Psoas muscle (tissue), 7 donors: ENCODE measurements at regions not wholly inside any gene's neighbourhood (a gene's known extent, or its start where the extent isn't known, plus 50 kb on each side); places are given as distances from the start of the nearest gene placed in this dataset.
"Not testable (repeated sequence)": the region's sequence is repeated elsewhere in the genome, so short reads cannot be mapped to it uniquely, and the experiment has no call there.

Source experiments
- ATAC-seq, 4 donors: fragments of 200-7000 bp; cut with Tn5 transposase; one replicate each; pipeline ENCODE4 v1.9.1; 2020; ENCODE audit warnings: moderate library complexity in 3 of 4, mild to moderate bottlenecking in 2 of 4
- DNase-seq, 2 donors: peaks; one replicate each; pipeline ENCODE4 v3.0.0-alpha.2; 2020
- H3K27ac ChIP-seq: fragments of 200-600 bp; one replicate; pipeline ENCODE4 v1.8.0; 2022
- H3K27me3 ChIP-seq, 3 donors: fragments of 200-600 bp in 1 of 3; one replicate each; pipeline versions ENCODE4 v1.6.1 to v1.8.0; 2013 to 2022; ENCODE audit warnings: low read length in 2 of 3, mild to moderate bottlenecking in 2 of 3, moderate library complexity in 1 of 3; ENCODE audit not compliant: insufficient read depth in 3 of 3
- H3K36me3 ChIP-seq, 2 donors: fragments of 200-600 bp in 1 of 2; one replicate each; pipeline versions ENCODE4 v1.6.1 to v1.8.0; 2013 to 2022; ENCODE audit warnings: low read depth in 1 of 2, mild to moderate bottlenecking in 1 of 2, moderate library complexity in 1 of 2; ENCODE audit not compliant: insufficient read depth in 1 of 2
- H3K4me1 ChIP-seq: fragments of 200-600 bp; one replicate; pipeline ENCODE4 v1.8.0; 2022
- H3K4me3 ChIP-seq: fragments of 200-600 bp; one replicate; pipeline ENCODE4 v1.8.0; 2022; ENCODE audit warnings: mild to moderate bottlenecking
- H3K9me3 ChIP-seq: fragments of 200-600 bp; one replicate; pipeline ENCODE4 v1.8.0; 2022
- WGBS, 3 donors: extraction: QIAGEN DNeasy Blood & Tissue Kit; methylation state at CpG; one replicate each; pipeline versions ENCODE4 v1.1.6 to v1.1.7; 2013; 5-methylcytosine and 5-hydroxymethylcytosine counted together
- intact Hi-C, 2 donors: fragments of 100-400 bp; cut with DNase I; formaldehyde crosslinking; loops; one replicate each; pipeline versions ENCODE4 v1.11.0 to v1.14.2; 2022
- TF ChIP-seq, protein P1 (sequence below): fragments of 200-600 bp; IDR thresholded peaks from one replicate; pipeline ENCODE4 v1.8.0; 2022; ENCODE audit warnings: antibody characterized with exemption
- donor health status: healthy with polysubstance abuse.
- donor health status: DM: no; HTN: no; CAD: no; lungs with moderate emphysema.
- donor health status: Bipolar disorder and iron deficiency.
- donor health status: healthy.
- donor health status: DM: yes; HTN: yes; CAD: no.
- donor health status: DM: no; HTN: no; CAD: no.
- donor health status: DM: yes; HTN: yes; CAD: no.

DNA sequence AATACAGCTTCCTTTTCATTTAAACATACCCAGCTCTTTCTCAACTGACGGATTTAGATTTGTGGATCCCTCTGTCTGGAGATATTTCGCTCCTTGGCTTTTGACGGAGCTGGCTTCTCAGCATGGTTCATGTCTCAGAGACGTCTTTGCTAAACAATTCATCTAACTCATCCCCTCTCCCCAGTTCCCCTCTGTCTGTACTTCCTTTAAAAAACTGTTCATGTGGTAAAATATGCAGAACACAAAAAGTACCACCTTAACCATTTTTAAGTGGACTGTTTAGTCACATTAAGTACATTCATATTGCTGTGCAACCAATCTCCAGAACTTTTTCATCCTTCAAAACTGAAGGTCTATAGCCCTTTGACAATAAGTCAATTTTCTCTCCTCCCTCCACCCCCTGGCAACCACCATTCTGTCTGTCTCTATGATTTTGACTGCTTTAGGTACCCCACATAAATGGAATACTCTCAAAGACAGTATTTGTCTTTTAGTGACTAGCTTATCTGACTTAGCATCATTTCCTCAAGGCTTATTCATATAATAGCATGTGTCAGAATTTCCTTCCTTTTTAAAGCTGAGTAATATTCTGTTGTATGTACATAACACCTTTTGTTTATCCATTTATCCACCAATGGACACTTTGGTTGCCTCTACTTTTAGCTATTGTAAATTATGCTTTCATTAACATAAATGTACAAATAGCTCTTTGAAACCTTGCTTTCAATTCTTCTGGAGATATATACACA is 399.8 kb upstream of the SOX5 start:
- Histone ChIP-seq H3K27me3 (no peaks in the 10 kb centered on the region), H3K4me1 (no peaks in the 10 kb centered on the region), H3K36me3 (no peaks in the 10 kb centered on the region), H3K4me3 (no peak overlapping the region), H3K9me3 (no peaks in the 10 kb centered on the region), H3K27ac (no peak overlapping the region)
- 89 to 96% (median 90%) methylated on average over 4 of the region's 4 CpGs for WGBS, 3 donors
- ATAC-seq (no peak), DNase-seq (no peak)
- TF ChIP-seq, protein P1, sequence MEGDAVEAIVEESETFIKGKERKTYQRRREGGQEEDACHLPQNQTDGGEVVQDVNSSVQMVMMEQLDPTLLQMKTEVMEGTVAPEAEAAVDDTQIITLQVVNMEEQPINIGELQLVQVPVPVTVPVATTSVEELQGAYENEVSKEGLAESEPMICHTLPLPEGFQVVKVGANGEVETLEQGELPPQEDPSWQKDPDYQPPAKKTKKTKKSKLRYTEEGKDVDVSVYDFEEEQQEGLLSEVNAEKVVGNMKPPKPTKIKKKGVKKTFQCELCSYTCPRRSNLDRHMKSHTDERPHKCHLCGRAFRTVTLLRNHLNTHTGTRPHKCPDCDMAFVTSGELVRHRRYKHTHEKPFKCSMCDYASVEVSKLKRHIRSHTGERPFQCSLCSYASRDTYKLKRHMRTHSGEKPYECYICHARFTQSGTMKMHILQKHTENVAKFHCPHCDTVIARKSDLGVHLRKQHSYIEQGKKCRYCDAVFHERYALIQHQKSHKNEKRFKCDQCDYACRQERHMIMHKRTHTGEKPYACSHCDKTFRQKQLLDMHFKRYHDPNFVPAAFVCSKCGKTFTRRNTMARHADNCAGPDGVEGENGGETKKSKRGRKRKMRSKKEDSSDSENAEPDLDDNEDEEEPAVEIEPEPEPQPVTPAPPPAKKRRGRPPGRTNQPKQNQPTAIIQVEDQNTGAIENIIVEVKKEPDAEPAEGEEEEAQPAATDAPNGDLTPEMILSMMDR = no peak
- intact Hi-C loops = no loop called here

DNA sequence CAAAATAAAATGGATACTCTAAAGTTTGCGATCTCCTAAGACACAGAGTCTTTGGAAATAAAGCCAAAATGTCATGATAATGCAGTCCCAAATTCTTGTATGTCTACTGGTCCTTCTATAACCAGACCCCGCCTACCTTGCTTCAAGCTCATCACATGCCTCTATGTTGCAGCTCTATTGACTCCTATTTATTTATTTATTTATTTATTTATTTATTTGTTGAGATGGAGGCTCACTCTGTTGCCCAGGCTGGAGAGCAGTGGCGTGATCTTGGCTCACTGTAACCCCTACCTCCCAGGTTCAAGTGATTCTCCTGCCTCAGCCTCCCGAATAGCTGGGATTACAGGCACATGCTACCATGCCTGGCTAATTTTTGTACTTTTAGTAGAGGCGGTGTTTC is 398.7 kb upstream of the SOX5 start:
- H3K4me1 ChIP-seq, H3K27ac ChIP-seq, ATAC-seq, H3K27me3 ChIP-seq, H3K36me3 ChIP-seq, H3K4me3 ChIP-seq, H3K9me3 ChIP-seq, intact Hi-C loops, DNase-seq: not testable (repeated sequence)
- WGBS, 3 donors = 83 to 94% (median 91%) methylated on average over 5 of the region's 5 CpGs

DNA sequence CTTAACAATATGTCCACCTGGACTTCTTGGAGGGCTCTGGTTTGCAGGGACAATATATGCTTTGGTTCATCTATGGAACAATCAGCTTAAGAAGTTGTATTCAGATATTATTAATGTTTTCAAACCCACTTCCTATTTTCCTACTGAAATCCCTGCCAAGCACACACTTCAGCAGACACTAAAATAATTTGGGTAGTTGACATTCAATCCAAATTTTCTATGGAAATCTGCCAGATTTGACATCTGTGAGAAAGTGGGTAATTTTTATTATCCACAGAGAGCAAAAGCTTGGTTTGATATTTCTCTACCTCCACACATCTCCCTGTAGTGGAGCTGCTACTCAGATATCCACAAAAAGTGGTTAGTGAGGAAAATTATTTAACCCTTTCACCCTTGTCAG is 378.8 kb upstream of the SOX5 start:
- Histone ChIP-seq H3K36me3 (no peaks in the 10 kb centered on the region), H3K4me1 (no peaks in the 10 kb centered on the region), H3K9me3 (no peaks in the 10 kb centered on the region), H3K4me3 (no peak overlapping the region), H3K27me3 (no peaks in the 10 kb centered on the region), H3K27ac (no peak overlapping the region)
- TF ChIP-seq, protein P1 = no peak
- no peak for DNase-seq
- intact Hi-C loops = no loop called here
- ATAC-seq = no peak

DNA sequence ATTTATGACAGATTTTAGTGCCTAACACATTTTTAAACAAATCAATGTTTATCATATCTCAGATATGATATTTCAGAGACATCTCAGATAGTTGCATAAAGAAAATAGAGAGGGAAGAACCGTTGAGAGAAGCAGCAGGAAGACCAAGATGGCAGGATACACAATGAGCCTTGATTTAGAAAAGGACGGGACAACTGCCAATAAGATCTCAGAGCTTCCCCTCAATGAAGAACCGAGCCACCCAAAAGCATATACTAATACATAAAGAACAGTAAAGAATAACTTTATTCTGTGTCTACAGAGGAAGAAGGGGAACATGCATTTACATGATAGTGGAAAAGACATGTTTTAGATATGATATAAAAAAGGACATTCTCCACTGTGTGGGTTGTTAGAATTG is 375.9 kb upstream of the SOX5 start:
- ATAC-seq (no peak), DNase-seq (no peak)
- WGBS, 3 donors = 64 to 77% (median 71%) methylated on average over 3 of the region's 3 CpGs
- Histone ChIP-seq H3K9me3 (no peaks in the 10 kb centered on the region), H3K4me1 (no peaks in the 10 kb centered on the region), H3K4me3 (no peak overlapping the region), H3K36me3 (no peaks in the 10 kb centered on the region), H3K27ac (no peak overlapping the region), H3K27me3 (no peaks in the 10 kb centered on the region)
- TF ChIP-seq, protein P1 = no peak
- intact Hi-C loops = no loop called here

DNA sequence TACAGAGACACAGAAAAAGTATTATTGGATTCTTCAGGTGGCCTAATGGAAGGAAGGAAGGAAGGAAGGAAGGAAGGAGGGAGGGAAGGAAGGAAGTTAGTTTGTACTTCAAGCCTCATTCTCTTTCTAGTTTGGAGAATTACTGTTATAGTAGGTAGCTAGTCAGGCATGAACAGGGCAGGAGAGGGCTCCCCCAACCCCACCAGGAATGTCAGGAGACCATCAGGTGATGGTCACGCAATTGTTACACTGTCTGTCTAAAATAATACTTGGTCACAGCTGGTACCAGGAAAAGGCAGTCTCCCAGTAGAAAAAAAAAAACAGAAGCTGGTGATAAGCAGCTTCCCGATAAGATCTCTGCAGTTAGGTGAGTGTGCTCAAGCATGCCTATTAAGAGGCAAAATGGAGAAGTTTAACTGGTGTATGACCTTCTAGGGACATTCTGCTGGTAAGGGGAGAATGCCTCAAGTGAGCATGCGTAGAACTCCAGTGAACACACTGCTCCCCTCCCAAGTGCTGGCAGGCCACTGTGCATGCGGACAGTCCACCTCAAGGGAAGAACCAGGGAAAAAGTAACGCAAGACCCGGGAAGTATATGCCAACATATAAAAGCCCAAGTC is 358.4 kb upstream of the SOX5 start:
- 78 to 83% (median 83%) methylated on average over 6 of the region's 6 CpGs for WGBS, 3 donors
- no peak overlapping the region for H3K4me3 ChIP-seq

More for the DNA sequence above, 358.4 kb upstream of the SOX5 start:
- no peaks in the 10 kb centered on the region for H3K4me1 ChIP-seq
- H3K27me3 ChIP-seq = no peaks in the 10 kb centered on the region
- TF ChIP-seq, protein P1 = no peak
- H3K9me3 ChIP-seq = no peaks in the 10 kb centered on the region
- H3K27ac ChIP-seq = no peak overlapping the region
- intact Hi-C loops = no loop called here
- ATAC-seq = no peak
- DNase-seq = no peak
- no peaks in the 10 kb centered on the region for H3K36me3 ChIP-seq
